C4-2B (cell line): ENCODE measurements at regions not wholly inside any gene's neighbourhood (a gene's known extent, or its start where the extent isn't known, plus 50 kb on each side); places are given as distances from the start of the nearest gene placed in this dataset.

Source experiments
- CTCF ChIP-seq: fragments of 450-650 bp; conservative IDR thresholded peaks from 2 replicates; pipeline ENCODE4 v1.5.1; 2017; ENCODE audit warnings: mild to moderate bottlenecking
- ZFX ChIP-seq: fragments of 450-650 bp; IDR thresholded peaks from 2 replicates; pipeline ENCODE4 v1.6.1; 2017

- TF ChIP-seq CTCF (no peak), ZFX (no peak)
These were observed 511.4 kb downstream of the PCDH17 start for GRCh38 chr13:58142952-58143351.
